ENCODE measurements at regions not wholly inside any gene's neighbourhood (a gene's known extent, or its start where the extent isn't known, plus 50 kb on each side); places are given as distances from the start of the nearest gene placed in this dataset.

DNA sequence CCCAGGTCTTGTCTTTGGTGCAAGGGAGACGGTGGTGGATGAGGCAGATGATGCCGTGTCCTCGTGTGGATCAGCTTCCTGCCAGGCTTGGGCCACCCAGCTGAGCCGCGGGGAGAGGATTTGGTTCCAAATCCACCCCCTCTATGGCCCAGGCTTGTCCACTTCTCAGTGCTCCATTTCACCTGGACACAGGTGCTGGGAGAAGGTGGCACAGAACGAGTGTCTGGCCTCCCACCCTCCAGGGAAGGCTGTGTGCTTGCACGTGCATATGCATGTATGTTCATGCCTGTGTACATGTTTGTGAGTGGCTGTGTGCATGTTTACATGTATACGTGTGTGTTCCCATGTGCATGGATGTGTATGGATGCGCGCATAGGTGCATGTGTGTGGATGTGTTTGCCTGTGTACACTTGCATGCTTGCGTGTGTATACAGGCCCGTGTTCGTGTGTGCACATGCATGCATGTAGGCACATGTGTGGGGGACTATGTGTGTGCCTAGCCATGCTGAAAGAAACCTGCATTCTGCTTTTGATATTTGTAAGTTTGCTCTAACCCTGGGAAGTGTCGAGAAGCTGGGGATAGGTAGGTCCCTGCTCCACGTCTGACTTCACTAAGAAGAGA is 196.3 kb downstream of the IRF8 start:
- FAIRE-seq: no peak

DNA sequence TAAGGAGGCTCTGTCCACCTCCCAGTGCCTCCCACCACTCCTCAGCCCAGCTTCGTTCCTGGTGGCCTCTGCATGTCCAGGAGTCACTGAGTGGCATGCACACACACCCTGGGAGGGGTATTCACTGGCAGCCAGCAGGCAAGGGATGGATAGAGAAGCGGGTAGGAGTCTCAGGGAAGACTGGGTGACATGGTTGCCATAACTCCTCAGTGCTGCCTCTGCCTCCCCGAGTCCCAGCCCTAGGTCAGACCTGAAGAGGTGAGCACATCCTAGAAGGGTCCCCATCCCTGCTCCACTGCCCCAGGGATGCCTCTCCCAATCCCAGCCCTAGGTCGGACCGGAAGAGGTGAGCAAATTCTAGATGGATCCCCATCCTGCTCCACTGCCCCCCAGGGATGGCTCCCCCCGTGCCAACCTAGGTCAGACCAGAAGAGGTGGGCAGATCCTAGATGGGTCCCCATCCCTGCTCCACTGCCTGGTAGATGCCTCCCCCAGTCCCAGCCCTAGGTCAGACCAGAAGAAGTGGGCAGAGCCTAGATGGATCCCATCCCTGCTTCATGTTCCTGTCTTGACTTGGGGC is 197.0 kb downstream of the IRF8 start:
- FAIRE-seq: no peak

DNA sequence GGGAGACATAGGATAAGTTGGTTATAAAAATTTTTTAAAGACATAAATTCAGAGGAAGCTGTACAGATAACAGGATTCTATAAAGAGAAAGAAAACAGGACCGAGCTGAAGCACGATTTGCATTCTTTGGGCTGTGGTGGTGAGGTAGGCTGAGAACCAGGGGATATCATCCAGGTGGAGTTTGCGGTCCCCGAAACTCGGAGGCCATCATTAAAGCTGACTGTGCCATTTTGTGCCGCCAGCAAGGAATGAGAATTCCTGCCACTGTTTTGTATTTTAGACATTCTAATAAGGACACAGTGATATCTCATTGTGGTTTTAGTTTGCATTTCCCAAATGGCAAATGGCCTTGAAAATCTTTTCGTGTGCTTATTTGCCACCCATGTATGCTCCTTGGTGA is 197.9 kb downstream of the IRF8 start:
- FAIRE-seq: no peak

DNA sequence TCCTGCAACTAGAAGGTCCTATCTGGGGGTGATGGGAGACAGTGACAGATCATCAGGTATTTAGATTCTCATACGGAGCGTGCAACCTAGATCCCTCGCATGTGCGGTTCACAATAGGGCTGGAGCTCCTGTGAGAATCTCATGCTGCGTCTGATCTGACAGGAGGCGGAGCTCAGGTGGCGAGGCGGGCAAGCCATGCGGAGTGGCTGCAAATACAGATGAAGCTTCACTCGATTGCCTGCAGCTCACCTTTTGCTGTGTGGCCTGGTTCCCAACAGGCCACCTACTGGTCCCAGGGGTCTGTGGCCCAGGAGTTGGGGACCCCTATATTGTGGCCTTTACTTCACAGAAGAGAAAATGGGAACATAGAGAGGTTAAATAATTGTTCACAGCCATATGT is 200.4 kb downstream of the IRF8 start:
- FAIRE-seq: no peak

DNA sequence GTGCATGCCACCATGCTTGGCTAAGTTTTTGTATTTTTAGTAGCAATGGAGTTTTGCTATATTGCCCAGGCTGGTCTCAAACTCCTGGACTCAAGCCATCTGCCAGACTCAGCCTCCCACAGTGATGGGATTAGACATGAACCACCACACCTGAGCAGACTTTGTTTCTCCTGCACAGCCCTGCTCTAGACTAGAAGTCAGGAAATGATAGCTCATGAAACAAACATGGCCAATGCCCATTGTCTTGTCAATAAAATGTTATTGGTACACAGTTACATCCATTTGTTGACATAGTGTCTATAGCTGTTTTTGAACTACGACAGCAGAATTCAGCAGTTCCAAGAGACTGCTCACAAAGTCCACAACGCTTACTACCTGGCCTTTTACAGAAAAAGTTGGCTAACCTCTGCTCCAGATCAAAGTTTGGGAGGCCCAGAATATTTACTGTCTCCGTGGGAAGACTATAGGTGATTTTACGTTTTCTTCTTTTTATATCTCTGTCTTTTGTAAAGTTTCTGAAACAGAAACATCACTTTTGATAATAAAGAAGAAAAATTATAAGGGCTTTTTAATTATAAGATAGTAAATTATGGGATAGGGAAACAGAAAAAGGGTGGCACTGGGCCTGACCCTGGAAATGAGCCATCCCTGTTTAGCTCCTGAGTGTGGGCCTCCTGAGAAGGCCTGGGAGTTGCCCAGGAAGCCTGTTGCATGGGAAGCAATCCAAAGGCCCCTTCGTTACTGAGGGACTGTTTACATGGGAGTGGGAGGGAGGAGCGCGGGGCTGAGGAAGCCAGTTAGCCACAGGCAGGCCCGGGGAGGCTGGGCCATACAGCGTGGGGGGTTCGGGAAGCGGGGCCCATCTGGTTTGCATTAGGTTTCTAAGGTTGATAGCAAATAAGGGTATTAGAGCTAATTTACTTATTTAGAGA is 201.5 kb downstream of the IRF8 start:
- no peak for FAIRE-seq

DNA sequence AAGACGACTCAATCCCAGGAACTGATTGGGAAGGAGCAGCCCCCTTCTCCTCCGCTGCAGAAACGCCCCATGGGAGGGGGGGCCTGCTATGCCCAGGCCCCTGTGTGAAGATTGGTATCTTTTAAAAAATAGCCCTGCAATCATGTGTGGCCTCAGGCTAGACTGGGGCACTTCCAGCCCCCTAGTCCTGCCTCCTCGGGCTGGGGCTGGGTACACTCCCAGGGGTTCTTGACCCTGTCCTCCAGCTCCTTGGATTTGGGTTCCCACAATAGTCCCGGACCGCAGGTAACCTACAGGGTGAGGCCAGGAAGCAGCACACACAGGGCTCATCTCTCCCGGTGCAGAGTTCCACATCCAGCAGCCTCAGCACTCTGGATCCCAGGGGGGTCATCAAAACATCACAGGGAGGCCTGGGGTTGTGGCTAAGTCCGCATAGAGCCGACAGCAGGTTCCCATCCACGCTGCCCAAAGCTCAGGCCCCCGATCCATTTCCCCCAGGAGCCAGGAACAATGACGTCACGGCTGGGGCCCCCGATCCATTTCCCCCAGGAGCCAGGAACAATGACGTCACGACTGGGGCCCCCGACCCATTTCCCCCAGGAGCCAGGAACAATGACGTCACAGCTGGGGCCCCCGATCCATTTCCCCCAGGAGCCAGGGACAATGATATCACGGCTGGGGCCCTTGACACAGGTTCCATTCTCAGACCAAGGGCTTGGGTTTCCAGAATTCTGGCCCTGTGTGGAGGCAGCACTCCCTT is 202.4 kb downstream of the IRF8 start:
- no peak for FAIRE-seq

DNA sequence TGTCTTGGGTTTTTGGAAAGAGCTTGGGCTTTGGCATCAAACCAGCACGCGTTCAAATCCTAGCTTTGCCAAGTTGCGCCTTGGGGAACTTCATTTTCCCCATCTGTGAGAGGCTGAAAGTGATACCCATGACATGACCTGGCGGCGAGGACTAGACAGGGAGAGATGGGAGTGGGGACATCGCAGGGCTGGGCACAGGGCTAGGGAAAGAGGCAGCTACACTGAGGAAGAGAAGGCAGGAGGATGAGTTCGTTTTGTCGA is 202.9 kb downstream of the IRF8 start:
- no peak for FAIRE-seq

DNA sequence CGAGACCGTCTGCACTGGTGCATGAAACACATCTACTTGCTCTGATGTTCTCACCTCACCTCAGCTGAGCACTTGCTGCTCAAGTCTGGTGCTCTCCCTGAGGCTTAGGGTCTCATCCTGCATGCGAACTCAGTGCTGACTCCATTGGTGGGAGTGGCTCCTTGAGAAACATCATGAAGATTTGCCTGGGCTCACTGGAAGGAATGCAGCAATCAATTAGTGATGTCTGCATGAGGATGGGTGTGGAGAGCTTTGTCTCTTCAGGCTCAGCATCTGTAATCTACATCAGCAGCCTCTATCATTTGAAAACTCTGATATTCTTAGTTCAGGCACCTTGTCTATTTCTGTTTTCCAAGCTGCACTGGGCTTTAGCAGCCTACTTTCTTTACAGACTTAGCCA is 204.4 kb downstream of the IRF8 start:
- no peak for FAIRE-seq

DNA sequence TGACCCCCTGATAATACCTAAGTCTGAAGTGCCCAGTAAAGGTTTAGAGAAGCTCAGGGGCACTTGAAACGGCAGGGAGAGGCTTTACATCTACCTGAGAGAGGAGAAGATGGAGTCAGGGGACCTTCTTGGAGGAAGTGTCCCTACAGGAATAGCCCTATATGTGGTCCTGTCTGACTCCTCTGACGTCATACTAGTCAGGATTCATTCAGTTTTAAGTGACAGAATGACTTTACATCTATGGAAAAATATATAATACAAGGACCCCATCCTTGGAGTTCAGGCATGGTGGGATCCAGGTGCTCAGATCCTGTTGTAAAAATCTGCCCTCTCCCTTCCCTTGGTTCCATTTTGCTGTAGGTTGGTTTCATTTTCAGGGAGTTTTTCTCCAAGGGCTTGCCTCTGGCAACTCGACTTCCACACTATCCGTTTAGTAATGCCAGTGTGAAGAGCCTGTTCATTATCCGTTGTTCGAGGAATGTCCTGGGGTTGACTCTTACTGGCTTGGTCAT is 205.6 kb downstream of the IRF8 start:
- no peak for FAIRE-seq

DNA sequence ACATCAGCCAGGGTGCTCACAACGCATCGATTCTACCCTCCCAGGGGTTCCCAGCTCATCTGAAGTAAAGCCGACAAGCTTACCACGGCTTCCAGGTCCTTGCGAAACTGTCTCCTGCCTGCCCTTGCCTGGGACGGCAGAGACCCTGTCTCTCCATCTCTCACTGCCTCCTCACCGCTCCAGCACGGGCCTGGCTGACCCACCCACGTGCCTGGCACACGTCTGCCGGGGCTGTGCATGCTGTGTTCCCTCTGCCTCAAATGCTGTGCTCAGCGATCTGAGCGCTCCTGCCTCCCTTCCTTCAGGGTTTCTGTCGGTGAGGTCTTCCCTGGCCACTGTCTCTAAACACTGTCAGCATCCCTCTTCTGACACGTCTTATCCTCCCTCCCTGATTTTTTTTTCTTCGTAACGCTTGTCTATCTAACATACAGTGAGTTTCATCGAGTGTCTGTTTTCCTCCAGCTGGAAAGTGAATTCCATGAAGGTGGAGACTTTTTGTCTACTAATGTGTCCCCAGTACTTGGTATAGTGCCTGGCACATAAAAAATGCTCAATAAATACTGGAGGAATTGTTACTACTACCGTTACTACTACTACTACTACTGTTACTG is 208.4 kb downstream of the IRF8 start:
- FAIRE-seq: no peak

DNA sequence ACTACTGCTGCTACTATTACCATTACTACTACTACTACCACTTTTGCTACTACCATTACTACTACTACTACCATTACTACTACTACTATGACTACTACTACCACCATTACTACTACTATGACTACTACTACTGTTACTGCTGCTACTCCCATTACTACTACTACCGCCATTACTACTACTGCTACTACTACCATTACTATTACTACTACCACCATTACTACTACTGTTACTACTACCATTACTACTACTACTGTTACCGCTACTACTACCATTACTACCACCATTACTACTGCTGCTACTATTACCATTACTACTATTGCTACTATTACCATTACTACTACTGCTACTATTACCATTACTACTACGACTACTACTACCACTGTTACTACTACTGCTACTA is 209.1 kb downstream of the IRF8 start:
- no peak for FAIRE-seq

DNA sequence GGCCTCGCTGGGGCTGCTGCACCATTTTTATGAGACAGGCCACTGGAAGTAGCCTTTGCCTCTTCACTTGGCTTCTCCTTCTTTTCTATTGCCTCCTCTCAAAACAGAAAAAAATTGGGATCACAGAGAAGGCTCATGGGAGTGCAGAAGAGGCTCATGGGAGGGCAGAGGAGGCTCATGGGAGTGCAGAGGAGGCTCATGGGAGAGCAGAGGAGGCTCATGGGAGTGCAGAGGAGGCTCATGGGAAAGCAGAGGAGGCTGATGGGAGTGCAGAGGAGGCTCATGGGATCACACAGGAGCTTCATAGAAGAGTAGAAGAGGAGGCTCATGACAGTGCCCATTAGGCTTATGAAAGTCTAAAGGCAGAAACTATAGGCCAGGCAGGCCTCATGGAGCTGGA is 211.2 kb downstream of the IRF8 start:
- FAIRE-seq: no peak

DNA sequence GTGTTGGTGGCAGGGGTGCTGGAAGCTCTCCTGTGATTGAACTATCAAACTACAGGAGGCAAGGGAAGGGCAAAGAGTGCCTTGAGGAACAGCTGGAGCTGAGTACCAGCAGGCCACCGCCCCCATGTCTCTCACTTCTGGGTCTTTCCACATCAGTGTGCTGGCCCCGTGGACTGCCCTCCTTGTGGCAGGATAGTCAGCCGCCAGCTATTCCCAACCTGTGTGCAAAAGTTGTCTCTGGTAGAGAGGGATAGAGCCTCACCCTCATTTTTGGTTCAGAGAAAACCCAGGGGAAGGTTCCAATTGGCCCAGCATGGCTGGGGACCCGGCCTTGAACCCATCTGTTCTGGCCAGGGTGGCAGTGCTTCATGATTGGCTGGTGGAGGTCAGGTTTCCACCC is 211.8 kb downstream of the IRF8 start:
- no peak for FAIRE-seq

DNA sequence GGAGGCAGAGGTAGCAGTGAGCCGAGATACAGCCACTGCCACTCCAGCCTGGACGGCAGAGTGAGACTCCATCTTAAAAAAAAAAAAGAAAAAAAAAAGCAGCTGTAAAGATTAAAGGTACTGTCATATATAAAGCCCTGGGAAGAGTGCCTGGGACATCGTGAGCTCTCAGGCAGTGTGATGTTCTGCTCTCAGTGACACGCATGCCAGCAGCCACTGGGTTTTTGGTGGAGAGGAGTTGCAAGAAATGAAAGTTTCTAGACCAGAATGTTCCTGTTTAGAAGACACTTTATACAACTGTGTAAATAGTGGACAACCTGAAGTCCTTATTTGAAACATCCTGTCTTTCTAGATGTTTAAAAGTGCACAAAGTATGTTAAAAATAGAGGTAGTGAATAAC is 213.2 kb downstream of the IRF8 start:
- no peak for FAIRE-seq

DNA sequence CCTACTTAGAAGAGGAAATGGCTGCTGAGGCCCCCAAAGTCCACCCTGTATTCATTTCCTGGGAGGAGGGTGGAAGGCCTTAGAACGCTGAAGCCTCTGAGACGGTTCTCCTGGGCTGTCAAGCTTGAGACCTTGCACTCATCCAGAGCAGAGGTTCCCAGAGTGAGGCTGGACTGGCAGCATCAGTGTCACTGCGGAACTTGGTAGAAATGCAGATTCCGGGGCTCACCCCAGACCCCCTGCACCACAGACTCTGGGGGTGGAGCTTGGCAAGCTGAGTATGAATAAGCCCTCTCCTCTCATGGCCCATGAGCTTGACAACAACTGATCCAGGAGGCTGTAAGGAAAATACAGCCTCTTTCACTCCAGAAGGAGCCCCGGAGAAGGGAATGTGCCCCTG is 218.3 kb downstream of the IRF8 start:
- FAIRE-seq: no peak

DNA sequence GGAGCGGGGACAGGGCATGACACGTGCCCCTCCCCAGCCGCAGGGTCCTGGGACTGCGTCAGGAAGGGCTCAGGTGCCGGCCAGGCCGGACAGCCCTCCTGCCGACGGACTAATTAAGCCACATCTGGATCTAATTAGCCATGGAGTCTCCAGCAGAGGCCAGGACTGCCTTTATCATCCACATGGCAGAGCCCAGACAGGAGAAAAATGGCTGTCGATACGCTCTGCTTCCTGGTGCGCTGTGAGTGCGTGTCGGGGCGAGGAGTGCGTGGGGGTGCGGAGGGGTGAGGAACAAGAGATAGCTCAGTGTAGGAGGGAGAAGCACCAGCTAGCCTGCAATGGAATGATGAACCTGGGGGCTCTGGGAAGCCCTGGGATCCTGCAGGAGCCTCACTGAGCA is 218.8 kb downstream of the IRF8 start:
- no peak for FAIRE-seq

DNA sequence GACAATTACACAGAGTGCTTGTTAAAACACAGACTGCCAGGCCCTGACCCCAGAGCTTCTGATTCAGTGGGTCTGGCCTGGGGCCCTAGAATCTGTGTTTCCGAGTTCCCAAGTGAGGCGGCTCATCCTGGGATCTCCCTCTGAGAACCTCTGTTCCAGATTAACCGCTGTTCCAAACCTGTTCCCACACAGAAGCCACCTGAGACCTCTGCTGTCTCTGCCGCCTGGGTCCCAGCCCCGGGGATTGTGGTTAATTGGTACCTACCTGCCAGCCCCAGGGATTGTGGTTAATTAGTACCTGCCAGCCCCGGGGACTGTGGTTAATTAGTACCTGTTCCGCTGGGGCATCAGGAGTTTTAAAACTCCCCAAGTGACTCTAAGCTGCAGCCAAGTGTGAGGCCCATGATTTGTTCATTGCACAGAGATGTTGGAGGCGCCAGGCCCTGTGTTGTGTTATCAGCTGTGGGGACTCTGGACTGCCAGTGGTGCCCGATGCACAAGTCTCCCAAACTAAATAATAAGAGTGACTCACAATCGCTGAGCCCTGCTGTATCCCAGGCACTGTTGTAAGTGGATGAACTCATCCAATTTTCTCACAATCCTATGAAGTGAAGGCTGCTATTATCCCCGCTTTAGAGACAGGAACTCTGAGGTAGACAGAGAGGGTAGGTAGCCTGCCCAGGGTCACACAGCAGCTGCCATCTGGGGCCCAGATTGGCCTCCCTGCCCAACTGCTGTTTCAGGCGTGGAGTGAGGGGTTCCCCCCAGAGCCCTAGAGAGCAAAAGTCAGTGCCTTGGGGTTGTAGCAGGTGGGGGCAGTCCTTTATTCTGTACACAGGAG is 219.7 kb downstream of the IRF8 start:
- FAIRE-seq: no peak

DNA sequence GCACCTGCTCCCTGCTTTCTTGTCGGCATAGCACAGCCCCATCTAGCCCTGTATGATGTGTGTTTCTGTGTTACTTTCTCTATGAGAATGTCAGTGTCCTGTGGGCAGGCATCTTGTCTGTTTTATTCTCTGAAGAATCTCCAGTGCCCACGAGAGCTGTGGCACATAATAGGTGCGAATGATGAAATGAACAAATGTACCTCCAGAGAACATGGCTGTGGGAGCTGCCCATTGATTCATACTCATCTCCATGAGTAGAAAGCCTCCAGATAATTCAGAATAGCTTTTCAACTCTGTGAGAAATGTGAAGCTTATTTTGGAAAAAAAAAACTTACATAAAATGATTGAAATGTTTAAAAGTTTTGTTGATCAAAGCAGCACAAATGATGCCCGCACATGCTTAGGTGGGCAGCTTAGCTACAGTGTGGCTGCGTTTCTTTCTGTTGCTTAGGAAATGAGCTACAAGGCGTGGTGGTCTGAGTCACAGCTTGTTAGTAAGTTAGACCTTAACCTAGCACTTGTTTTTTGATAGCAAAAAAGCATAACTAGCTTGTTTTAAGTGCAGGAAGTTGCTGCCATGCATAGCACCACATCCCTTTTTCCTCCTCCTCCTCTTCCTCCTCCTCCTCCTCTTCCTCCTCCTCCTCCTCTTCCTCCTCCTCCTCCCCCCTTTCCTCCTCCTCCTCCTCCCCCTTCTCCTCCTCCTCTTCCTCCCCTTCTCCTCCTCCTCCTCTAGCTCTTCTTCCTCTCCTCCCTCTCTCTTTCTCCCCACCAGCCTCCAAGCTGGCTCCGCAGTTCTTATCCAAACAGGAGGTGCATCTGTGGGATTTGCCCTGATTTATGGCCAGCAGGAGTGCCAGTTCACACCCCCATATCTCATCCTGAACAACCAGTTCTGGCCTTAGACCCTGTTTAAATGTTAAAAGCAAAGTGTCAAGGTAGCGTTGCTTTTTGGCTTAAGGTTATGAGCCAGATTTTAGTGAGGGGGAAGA is 221.5 kb downstream of the IRF8 start:
- FAIRE-seq: no peak

DNA sequence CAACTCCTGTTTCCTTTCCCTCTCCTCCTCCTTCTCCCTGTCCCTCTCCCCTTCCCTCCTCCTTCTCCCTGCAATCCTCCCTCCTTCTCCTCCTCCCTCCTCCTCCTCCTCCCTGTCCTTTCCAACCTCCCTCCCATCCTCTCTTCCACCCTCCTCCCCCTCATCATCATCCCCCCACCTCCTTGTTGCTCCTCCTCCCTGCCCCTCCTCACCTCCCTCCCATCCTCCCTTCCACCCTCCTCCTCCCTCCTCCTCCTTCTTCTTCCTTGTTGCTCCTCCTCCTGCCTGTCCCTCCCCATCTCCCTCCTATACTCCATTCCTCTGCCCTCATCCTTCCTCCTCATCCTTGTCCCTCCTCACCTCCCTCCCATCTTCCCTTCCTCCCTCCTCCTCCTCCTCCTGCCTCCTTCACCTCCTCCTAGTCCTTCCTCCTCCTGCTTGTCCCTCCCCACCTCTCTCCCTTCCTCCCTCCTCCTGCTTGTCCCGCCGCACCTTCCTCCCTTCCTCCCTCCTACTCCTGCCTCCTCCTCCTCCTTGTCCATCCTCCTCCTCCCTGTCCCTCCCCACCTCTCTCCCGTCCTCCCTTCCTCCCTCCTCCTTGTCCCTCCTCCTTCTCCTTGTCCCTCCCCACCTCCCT is 222.5 kb downstream of the IRF8 start:
- FAIRE-seq: no peak

DNA sequence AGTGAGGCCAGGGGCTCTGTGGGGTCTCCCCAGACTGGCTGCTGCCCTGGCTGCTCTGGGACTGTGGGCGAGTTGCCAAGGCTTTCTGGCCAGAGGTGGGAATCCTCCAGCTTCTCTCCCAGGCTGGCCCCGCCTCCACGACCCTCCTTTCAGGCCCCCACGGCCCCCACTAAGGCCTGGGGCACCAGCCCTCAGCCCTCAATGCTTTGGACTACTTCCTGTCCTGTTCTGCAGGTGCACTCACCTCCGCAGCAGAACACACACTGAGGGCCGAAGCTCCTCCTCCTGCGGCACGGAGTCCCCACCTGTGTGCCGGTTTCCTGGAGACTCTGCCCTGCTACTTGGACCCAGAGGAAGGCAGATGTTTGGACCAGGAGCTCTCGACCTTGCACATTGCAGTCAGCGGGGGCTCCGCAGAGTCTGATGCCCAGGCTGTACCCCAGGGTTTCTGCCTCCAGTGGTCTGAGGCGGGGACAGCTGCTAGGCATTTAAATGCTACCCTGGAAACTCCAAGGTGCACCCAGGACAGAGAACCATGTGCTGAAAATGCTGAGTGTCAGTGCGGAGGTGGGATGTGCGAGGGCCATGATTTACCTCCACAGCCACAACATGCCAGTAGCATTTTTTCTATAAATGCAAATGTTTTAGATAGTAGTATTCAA is 223.8 kb downstream of the IRF8 start:
- no peak for FAIRE-seq
